HFFc6 (cell line): ENCODE measurements at regions not wholly inside any gene's neighbourhood (a gene's known extent, or its start where the extent isn't known, plus 50 kb on each side); places are given as distances from the start of the nearest gene placed in this dataset.

Source experiments
- DNase-seq: peaks from one replicate; pipeline ENCODE4 v3.0.0-alpha.2; 2018
- H3K27ac Mint-ChIP-seq: 2 replicates; pipeline ENCODE4 v1.8.0; 2020; ENCODE audit warnings: mild to moderate bottlenecking, mixed read lengths
- H3K27me3 Mint-ChIP-seq: 2 replicates; pipeline ENCODE4 v1.8.0; 2021; ENCODE audit warnings: mild to moderate bottlenecking, moderate library complexity, mixed read lengths; ENCODE audit not compliant: insufficient read depth
- H3K36me3 Mint-ChIP-seq: 2 replicates; pipeline ENCODE4 v1.8.0; 2021; ENCODE audit warnings: low read depth, mixed read lengths
- H3K4me1 Mint-ChIP-seq: 2 replicates; pipeline ENCODE4 v1.8.0; 2020; ENCODE audit warnings: low read depth, mixed read lengths
- H3K4me3 Mint-ChIP-seq: 2 replicates; pipeline ENCODE4 v1.8.0; 2020; ENCODE audit warnings: mild to moderate bottlenecking, moderate library complexity, mixed read lengths
- H3K9me3 Mint-ChIP-seq: 2 replicates; pipeline ENCODE4 v1.8.0; 2020; ENCODE audit warnings: mild to moderate bottlenecking, mixed read lengths
- TF ChIP-seq, protein P1 (sequence below): fragments of 200-600 bp; sonication (generic); IDR thresholded peaks from 2 replicates; pipeline ENCODE4 v1.5.0; 2021; ENCODE audit warnings: antibody characterized with exemption, mild to moderate bottlenecking

DNA sequence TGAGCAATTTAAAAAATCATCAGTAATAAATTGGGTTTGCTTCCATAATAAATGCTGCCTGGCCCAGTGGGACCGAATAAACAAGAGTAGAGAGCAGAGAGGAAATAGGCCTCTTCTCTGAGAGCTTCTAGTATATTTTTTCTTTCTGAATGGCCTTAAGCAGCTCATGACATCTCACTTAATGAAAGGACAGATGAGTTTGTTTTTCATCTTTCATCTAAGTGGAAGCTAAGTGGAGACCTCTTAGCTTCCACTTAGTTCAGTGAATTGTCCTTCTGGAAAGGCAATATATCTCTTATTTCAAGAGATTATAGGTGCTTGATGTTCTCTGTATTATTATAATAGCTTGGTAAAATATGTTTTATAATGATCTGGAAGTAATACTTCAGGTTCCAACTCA is 245.9 kb upstream of the ANO3 start:
- TF ChIP-seq, protein P1, sequence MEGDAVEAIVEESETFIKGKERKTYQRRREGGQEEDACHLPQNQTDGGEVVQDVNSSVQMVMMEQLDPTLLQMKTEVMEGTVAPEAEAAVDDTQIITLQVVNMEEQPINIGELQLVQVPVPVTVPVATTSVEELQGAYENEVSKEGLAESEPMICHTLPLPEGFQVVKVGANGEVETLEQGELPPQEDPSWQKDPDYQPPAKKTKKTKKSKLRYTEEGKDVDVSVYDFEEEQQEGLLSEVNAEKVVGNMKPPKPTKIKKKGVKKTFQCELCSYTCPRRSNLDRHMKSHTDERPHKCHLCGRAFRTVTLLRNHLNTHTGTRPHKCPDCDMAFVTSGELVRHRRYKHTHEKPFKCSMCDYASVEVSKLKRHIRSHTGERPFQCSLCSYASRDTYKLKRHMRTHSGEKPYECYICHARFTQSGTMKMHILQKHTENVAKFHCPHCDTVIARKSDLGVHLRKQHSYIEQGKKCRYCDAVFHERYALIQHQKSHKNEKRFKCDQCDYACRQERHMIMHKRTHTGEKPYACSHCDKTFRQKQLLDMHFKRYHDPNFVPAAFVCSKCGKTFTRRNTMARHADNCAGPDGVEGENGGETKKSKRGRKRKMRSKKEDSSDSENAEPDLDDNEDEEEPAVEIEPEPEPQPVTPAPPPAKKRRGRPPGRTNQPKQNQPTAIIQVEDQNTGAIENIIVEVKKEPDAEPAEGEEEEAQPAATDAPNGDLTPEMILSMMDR = no peak
- Mint-ChIP-seq H3K36me3 (no peaks in the 10 kb centered on the region), H3K27me3 (no peaks in the 10 kb centered on the region), H3K4me3 (no peak overlapping the region), H3K27ac (no peak overlapping the region), H3K9me3 (no peaks in the 10 kb centered on the region), H3K4me1 (no peaks in the 10 kb centered on the region)
- DNase-seq = no peak

- Mint-ChIP-seq H3K27me3 (no peaks in the 10 kb centered on the region), H3K4me3 (no peak overlapping the region), H3K27ac (no peak overlapping the region), H3K4me1 (no peaks in the 10 kb centered on the region), H3K36me3 (no peaks in the 10 kb centered on the region), H3K9me3 (no peaks in the 10 kb centered on the region)
- TF ChIP-seq, protein P1 = no peak
- DNase-seq = no peak
Measured at GRCh38 chr11:26087120-26087935, 244.6 kb upstream of the ANO3 start.

- TF ChIP-seq, protein P1 = no peak
- no peaks in the 10 kb centered on the region for H3K4me1 Mint-ChIP-seq
- H3K36me3 Mint-ChIP-seq = no peaks in the 10 kb centered on the region
- no peaks in the 10 kb centered on the region for H3K9me3 Mint-ChIP-seq
- no peak overlapping the region for H3K4me3 Mint-ChIP-seq
- H3K27me3 Mint-ChIP-seq = no peaks in the 10 kb centered on the region; the same call in 1 of the 2 replicates
- DNase-seq = peak; percentile 12
- no peak overlapping the region for H3K27ac Mint-ChIP-seq
Measured at GRCh38 chr11:26088391-26088790, 243.5 kb upstream of the ANO3 start.

- no peak overlapping the region for H3K4me3 Mint-ChIP-seq
- TF ChIP-seq, protein P1 = no peak
Measured at GRCh38 chr11:26090651-26091050, 241.3 kb upstream of the ANO3 start.

GRCh38 chr11:26093206-26093605 is 238.7 kb upstream of the ANO3 start:
- TF ChIP-seq, protein P1 = no peak
- H3K36me3 Mint-ChIP-seq = no peaks in the 10 kb centered on the region
- H3K4me3 Mint-ChIP-seq = no peak overlapping the region
- H3K27ac Mint-ChIP-seq = no peak overlapping the region
- H3K27me3 Mint-ChIP-seq = no peaks in the 10 kb centered on the region; the same call in 1 of the 2 replicates
- no peaks in the 10 kb centered on the region for H3K4me1 Mint-ChIP-seq
- DNase-seq = no peak
- no peaks in the 10 kb centered on the region for H3K9me3 Mint-ChIP-seq

More at GRCh38 chr11:26090651-26091050, 241.3 kb upstream of the ANO3 start:
- no peaks in the 10 kb centered on the region for H3K4me1 Mint-ChIP-seq
- DNase-seq = no peak
- H3K27me3 Mint-ChIP-seq = no peaks in the 10 kb centered on the region; the same call in 1 of the 2 replicates
- H3K27ac Mint-ChIP-seq = no peak overlapping the region
- no peaks in the 10 kb centered on the region for H3K9me3 Mint-ChIP-seq
- no peaks in the 10 kb centered on the region for H3K36me3 Mint-ChIP-seq
